K562 (cell line): ENCODE measurements at regions not wholly inside any gene's neighbourhood (a gene's known extent, or its start where the extent isn't known, plus 50 kb on each side); places are given as distances from the start of the nearest gene placed in this dataset.
A peak's percentile ranks its signal among the peaks of the same experiment; 100 is the strongest.

Source experiments
- ATF1 ChIP-seq, 2 experiments: fragments of 450-650 bp in 1 of 2; IDR thresholded peaks; 2 replicates each; pipeline ENCODE4 v1.6.1; 2016; ENCODE audit warnings: missing compliant biosample characterization in 1 of 2, missing genetic modification characterization in 1 of 2
- ETV5 ChIP-seq: sonication (generic); formaldehyde crosslinking; IDR thresholded peaks from 2 replicates; pipeline ENCODE4 v1.4.0; 2020; ENCODE audit warnings: low read depth, mild to moderate bottlenecking, missing genetic modification reagents
- GATA2 ChIP-seq: sonication (generic); formaldehyde crosslinking; IDR thresholded peaks from 2 replicates; pipeline ENCODE4 v1.4.0; 2020; ENCODE audit warnings: mild to moderate bottlenecking, missing genetic modification reagents
- HSF4 ChIP-seq: fragments of 250-450 bp; sonication (Bioruptor Pico); IDR thresholded peaks from 2 replicates; pipeline ENCODE4 v2.1.2; 2022; ENCODE audit warnings: mild to moderate bottlenecking, moderate library complexity, borderline replicate concordance
- KDM5B ChIP-seq: fragments of 200-600 bp; sonication (generic); IDR thresholded peaks from 2 replicates; pipeline ENCODE4 v1.6.1; 2012; ENCODE audit warnings: low read depth, mild to moderate bottlenecking, moderate library complexity, low read length, control low read depth, inconsistent platforms; ENCODE audit not compliant: insufficient replicate concordance
- MECOM ChIP-seq: fragments of 250-450 bp; sonication (Bioruptor Pico); IDR thresholded peaks from 2 replicates; pipeline ENCODE4 v1.8.0; 2022; ENCODE audit warnings: inconsistent platforms
- MXI1 ChIP-seq: IDR thresholded peaks from 2 replicates; pipeline ENCODE4 v1.6.1; 2011; ENCODE audit warnings: low read depth, mild to moderate bottlenecking, improper control_type of control experiment, low read length
- OTX1 ChIP-seq: fragments of 450-650 bp; formaldehyde crosslinking; IDR thresholded peaks from 2 replicates; pipeline ENCODE4 v1.4.0; 2022; ENCODE audit warnings: mild to moderate bottlenecking
- SIX5 ChIP-seq, 2 experiments: IDR thresholded peaks; 2 replicates each; pipeline ENCODE4 v1.6.1; 2011; ENCODE audit warnings: low read length in 2 of 2, borderline replicate concordance in 1 of 2, low read depth in 1 of 2, mild to moderate bottlenecking in 1 of 2, moderate library complexity in 1 of 2; ENCODE audit not compliant: insufficient read depth in 1 of 2
- THAP12 ChIP-seq: fragments of 250-450 bp; sonication (Bioruptor Pico); IDR thresholded peaks from 2 replicates; pipeline ENCODE4 v1.9.0; 2021; ENCODE audit warnings: mild to moderate bottlenecking, inconsistent platforms
- XRCC4 ChIP-seq: IDR thresholded peaks from one replicate; pipeline ENCODE4 v1.6.1; 2011; ENCODE audit not compliant: insufficient read depth, insufficient read length; ENCODE audit errors: extremely low read depth
- ZBTB17 ChIP-seq: fragments of 450-650 bp; formaldehyde crosslinking; IDR thresholded peaks from 2 replicates; pipeline ENCODE4 v1.4.0; 2020; ENCODE audit warnings: mild to moderate bottlenecking
- ZBTB2 ChIP-seq: fragments of 450-650 bp; IDR thresholded peaks from 2 replicates; pipeline ENCODE4 v1.6.1; 2016; ENCODE audit warnings: antibody characterized with exemption
- ZFP36 ChIP-seq: fragments of 150-350 bp; IDR thresholded peaks from 2 replicates; pipeline ENCODE4 v1.6.1; 2018; ENCODE audit warnings: low read length, low read depth; ENCODE audit not compliant: partially characterized antibody
- ZNF224 ChIP-seq: sonication (generic); formaldehyde crosslinking; IDR thresholded peaks from 2 replicates; pipeline ENCODE4 v1.8.0; 2022; ENCODE audit warnings: mild to moderate bottlenecking, missing genetic modification reagents
- ZNF583 ChIP-seq: fragments of 250-450 bp; sonication (Bioruptor Pico); IDR thresholded peaks from 2 replicates; pipeline ENCODE4 v1.4.0; 2020
- ZNF584 ChIP-seq: fragments of 200-800 bp; sonication (Bioruptor generic); IDR thresholded peaks from 2 replicates; pipeline ENCODE4 v1.6.1; 2016; ENCODE audit warnings: low read depth, mild to moderate bottlenecking, missing genetic modification characterization, missing compliant biosample characterization
- ZNF780A ChIP-seq: fragments of 250-450 bp; sonication (Bioruptor Pico); IDR thresholded peaks from 2 replicates; pipeline ENCODE4 v1.5.0; 2021; ENCODE audit warnings: mild to moderate bottlenecking
- TF ChIP-seq, protein P1 (sequence below): sonication (generic); formaldehyde crosslinking; IDR thresholded peaks from 2 replicates; pipeline ENCODE4 v1.5.0; 2020; ENCODE audit warnings: missing genetic modification reagents
- TF ChIP-seq, protein P2 (sequence below): sonication (generic); formaldehyde crosslinking; IDR thresholded peaks from 2 replicates; pipeline ENCODE4 v1.8.0; 2022; ENCODE audit warnings: mild to moderate bottlenecking, missing genetic modification reagents, borderline replicate concordance
- TF ChIP-seq, protein P3 (sequence below): sonication (generic); formaldehyde crosslinking; IDR thresholded peaks from 2 replicates; pipeline ENCODE4 v1.8.0; 2022; ENCODE audit warnings: mild to moderate bottlenecking, low read depth, missing genetic modification reagents

- no peak for TF ChIP-seq ZNF584 (CRISPR knock-in tag)
- TF ChIP-seq MECOM (CRISPR knock-in tag), result no peak
- no peak for TF ChIP-seq ZNF583 (CRISPR knock-in tag)
- TF ChIP-seq ZNF224 (CRISPR knock-in tag), result no peak
- TF ChIP-seq, protein P1, sequence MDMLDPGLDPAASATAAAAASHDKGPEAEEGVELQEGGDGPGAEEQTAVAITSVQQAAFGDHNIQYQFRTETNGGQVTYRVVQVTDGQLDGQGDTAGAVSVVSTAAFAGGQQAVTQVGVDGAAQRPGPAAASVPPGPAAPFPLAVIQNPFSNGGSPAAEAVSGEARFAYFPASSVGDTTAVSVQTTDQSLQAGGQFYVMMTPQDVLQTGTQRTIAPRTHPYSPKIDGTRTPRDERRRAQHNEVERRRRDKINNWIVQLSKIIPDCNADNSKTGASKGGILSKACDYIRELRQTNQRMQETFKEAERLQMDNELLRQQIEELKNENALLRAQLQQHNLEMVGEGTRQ (CRISPR knock-in tag), result no peak
- TF ChIP-seq, protein P2, sequence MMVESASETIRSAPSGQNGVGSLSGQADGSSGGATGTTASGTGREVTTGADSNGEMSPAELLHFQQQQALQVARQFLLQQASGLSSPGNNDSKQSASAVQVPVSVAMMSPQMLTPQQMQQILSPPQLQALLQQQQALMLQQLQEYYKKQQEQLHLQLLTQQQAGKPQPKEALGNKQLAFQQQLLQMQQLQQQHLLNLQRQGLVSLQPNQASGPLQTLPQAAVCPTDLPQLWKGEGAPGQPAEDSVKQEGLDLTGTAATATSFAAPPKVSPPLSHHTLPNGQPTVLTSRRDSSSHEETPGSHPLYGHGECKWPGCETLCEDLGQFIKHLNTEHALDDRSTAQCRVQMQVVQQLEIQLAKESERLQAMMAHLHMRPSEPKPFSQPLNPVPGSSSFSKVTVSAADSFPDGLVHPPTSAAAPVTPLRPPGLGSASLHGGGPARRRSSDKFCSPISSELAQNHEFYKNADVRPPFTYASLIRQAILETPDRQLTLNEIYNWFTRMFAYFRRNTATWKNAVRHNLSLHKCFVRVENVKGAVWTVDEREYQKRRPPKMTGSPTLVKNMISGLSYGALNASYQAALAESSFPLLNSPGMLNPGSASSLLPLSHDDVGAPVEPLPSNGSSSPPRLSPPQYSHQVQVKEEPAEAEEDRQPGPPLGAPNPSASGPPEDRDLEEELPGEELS (CRISPR knock-in tag), result no peak
- TF ChIP-seq GATA2, result no peak
- TF ChIP-seq ZBTB2, result 0 out of 2 replicates have a peak, but pooled peaks have one; percentile 8
- TF ChIP-seq KDM5B, result no peak
- TF ChIP-seq HSF4 (CRISPR knock-in tag), result no peak
- no peak for TF ChIP-seq ATF1 (CRISPR knock-in tag; IDR thresholded peaks at IDR 0.05)
- no peak for TF ChIP-seq ATF1 (tag; IDR thresholded peaks at IDR 0.05)
- no peak for TF ChIP-seq MXI1
- TF ChIP-seq THAP12, result no peak
- TF ChIP-seq OTX1 (CRISPR knock-in tag), result no peak
- no peak for TF ChIP-seq XRCC4
- TF ChIP-seq ZNF780A, result no peak
- no peak for TF ChIP-seq SIX5 (IDR thresholded peaks at IDR 0.05; ENCODE audit: borderline replicate concordance in 1 of 2, insufficient read depth in 1 of 2, low read depth in 1 of 2, low read length in 2 of 2)
- TF ChIP-seq ZBTB17, result no peak
- TF ChIP-seq, protein P3, sequence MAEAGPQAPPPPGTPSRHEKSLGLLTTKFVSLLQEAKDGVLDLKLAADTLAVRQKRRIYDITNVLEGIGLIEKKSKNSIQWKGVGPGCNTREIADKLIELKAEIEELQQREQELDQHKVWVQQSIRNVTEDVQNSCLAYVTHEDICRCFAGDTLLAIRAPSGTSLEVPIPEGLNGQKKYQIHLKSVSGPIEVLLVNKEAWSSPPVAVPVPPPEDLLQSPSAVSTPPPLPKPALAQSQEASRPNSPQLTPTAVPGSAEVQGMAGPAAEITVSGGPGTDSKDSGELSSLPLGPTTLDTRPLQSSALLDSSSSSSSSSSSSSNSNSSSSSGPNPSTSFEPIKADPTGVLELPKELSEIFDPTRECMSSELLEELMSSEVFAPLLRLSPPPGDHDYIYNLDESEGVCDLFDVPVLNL (CRISPR knock-in tag), result no peak
- TF ChIP-seq ETV5, result no peak
- TF ChIP-seq ZFP36, result no peak
Observed at GRCh38 chr20:53654932-53655624, 61.4 kb upstream of the ZNF217 start (continued).
